ENCODE measurements at regions not wholly inside any gene's neighbourhood (a gene's known extent, or its start where the extent isn't known, plus 50 kb on each side); places are given as distances from the start of the nearest gene placed in this dataset.

DNA sequence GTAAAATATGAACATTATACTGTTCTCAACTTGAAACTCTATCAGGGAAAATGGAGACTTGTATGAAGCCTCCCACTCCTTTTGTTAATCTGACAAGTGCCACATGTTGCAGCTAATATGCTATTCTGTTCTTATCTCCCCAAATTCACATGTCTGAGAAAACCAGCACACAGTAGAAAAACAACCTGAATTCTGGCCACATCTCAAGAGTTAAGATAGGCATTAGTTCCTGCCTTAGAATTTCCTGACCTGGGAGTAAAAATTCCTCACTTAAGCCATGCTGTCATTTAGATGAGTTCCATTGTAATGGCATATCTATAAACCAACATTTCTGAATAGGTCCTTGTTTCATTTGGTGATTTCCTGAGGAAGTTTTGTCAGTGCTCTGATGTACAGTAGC lies 1098.5 kb downstream of the EFNB2 start:
- H3K27ac ChIP-seq (ENCODE audit: low read depth): no peak overlapping the region
- H3K9me2 ChIP-seq (ENCODE audit: insufficient read depth): no peaks in the 10 kb centered on the region
- ATAC-seq (no peak), DNase-seq (ENCODE audit: low spot score) (no peak)
- no peak for TF ChIP-seq ZNF331 (CRISPR knock-in tag; IDR thresholded peaks at IDR 0.05; ENCODE audit: low read depth)
- TF ChIP-seq ZNF114 (CRISPR knock-in tag; IDR thresholded peaks at IDR 0.05): no peak
- no peak for TF ChIP-seq STAT1 (IDR thresholded peaks at IDR 0.05; ENCODE audit: unreplicated experiment)
- no peak for TF ChIP-seq POLR2AphosphoS5 (IDR thresholded peaks at IDR 0.05; ENCODE audit: low read depth)
- TF ChIP-seq, protein P1, sequence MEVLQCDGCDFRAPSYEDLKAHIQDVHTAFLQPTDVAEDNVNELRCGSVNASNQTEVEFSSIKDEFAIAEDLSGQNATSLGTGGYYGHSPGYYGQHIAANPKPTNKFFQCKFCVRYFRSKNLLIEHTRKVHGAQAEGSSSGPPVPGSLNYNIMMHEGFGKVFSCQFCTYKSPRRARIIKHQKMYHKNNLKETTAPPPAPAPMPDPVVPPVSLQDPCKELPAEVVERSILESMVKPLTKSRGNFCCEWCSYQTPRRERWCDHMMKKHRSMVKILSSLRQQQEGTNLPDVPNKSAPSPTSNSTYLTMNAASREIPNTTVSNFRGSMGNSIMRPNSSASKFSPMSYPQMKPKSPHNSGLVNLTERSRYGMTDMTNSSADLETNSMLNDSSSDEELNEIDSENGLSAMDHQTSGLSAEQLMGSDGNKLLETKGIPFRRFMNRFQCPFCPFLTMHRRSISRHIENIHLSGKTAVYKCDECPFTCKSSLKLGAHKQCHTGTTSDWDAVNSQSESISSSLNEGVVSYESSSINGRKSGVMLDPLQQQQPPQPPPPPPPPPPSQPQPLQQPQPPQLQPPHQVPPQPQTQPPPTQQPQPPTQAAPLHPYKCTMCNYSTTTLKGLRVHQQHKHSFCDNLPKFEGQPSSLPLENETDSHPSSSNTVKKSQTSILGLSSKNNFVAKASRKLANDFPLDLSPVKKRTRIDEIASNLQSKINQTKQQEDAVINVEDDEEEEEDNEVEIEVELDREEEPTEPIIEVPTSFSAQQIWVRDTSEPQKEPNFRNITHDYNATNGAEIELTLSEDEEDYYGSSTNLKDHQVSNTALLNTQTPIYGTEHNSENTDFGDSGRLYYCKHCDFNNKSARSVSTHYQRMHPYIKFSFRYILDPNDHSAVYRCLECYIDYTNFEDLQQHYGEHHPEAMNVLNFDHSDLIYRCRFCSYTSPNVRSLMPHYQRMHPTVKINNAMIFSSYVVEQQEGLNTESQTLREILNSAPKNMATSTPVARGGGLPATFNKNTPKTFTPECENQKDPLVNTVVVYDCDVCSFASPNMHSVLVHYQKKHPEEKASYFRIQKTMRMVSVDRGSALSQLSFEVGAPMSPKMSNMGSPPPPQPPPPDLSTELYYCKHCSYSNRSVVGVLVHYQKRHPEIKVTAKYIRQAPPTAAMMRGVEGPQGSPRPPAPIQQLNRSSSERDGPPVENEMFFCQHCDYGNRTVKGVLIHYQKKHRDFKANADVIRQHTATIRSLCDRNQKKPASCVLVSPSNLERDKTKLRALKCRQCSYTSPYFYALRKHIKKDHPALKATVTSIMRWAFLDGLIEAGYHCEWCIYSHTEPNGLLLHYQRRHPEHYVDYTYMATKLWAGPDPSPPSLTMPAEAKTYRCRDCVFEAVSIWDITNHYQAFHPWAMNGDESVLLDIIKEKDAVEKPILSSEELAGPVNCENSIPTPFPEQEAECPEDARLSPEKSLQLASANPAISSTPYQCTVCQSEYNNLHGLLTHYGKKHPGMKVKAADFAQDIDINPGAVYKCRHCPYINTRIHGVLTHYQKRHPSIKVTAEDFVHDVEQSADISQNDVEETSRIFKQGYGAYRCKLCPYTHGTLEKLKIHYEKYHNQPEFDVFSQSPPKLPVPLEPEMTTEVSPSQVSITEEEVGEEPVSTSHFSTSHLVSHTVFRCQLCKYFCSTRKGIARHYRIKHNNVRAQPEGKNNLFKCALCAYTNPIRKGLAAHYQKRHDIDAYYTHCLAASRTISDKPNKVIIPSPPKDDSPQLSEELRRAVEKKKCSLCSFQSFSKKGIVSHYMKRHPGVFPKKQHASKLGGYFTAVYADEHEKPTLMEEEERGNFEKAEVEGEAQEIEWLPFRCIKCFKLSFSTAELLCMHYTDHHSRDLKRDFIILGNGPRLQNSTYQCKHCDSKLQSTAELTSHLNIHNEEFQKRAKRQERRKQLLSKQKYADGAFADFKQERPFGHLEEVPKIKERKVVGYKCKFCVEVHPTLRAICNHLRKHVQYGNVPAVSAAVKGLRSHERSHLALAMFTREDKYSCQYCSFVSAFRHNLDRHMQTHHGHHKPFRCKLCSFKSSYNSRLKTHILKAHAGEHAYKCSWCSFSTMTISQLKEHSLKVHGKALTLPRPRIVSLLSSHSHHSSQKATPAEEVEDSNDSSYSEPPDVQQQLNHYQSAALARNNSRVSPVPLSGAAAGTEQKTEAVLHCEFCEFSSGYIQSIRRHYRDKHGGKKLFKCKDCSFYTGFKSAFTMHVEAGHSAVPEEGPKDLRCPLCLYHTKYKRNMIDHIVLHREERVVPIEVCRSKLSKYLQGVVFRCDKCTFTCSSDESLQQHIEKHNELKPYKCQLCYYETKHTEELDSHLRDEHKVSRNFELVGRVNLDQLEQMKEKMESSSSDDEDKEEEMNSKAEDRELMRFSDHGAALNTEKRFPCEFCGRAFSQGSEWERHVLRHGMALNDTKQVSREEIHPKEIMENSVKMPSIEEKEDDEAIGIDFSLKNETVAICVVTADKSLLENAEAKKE (CRISPR knock-in tag; IDR thresholded peaks at IDR 0.05): no peak
- TF ChIP-seq JUNB (IDR thresholded peaks at IDR 0.05; ENCODE audit: unreplicated experiment): no peak
- H3K36me3 Mint-ChIP-seq (ENCODE audit: low read depth): no peaks in the 10 kb centered on the region
- no peaks in the 10 kb centered on the region for H3K27me3 Mint-ChIP-seq (ENCODE audit: insufficient read depth, low read depth, poor library complexity)
- H3K79me2 ChIP-seq (replicated peaks; ENCODE audit: insufficient read depth): no peaks in the 10 kb centered on the region
- no peak overlapping the region for H3K27ac Mint-ChIP-seq
- H3K4me3 Mint-ChIP-seq: no peak overlapping the region
- no peaks in the 10 kb centered on the region for H4K20me1 ChIP-seq (replicated peaks; ENCODE audit: insufficient read depth)
- H2AFZ ChIP-seq: no peak overlapping the region
- no peaks in the 10 kb centered on the region for H3F3A ChIP-seq (replicated peaks; ENCODE audit: low read depth)
- H3K4me1 ChIP-seq (ENCODE audit: insufficient read depth): peaks cover 8% of the 10 kb centered on the region; the same call in 1 of the 2 replicates
- H3K4me1 Mint-ChIP-seq: peaks cover 6% of the 10 kb centered on the region; the same call in 2 of the 3 replicates
- H3K4me2 ChIP-seq: no peak overlapping the region
- no peaks in the 10 kb centered on the region for H3K27me3 ChIP-seq (ENCODE audit: insufficient read depth)
- H3K9me3 Mint-ChIP-seq: no peaks in the 10 kb centered on the region
- H3K36me3 ChIP-seq (ENCODE audit: insufficient read depth): no peaks in the 10 kb centered on the region
- no peak overlapping the region for H3K4me3 ChIP-seq

DNA sequence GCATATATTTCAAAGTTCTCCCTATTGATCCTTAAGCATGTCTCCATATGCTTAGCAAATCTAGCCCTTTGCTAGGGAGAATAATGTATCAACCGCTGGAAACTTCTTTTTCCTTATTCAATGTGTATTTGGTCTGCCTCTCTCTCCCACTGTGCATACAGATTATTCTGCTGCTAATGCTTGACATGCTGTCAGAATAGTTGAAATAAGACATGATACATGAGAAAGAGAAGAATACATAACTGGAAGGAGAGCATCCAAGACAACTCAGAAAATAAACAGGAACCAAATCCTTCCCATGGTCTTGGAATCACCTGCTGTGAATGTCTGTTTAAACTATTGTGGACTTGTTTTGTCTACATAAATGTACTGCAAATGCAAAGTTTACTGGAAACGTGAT lies 1103.0 kb downstream of the EFNB2 start:
- DNase-seq (ENCODE audit: low spot score): no peak
- H3K27ac ChIP-seq (ENCODE audit: low read depth): no peak overlapping the region
- no peaks in the 10 kb centered on the region for H3F3A ChIP-seq (replicated peaks; ENCODE audit: low read depth)
- H3K36me3 Mint-ChIP-seq (ENCODE audit: low read depth): no peaks in the 10 kb centered on the region
- H4K20me1 ChIP-seq (replicated peaks; ENCODE audit: insufficient read depth): no peaks in the 10 kb centered on the region
- H3K36me3 ChIP-seq (ENCODE audit: insufficient read depth): no peaks in the 10 kb centered on the region
- H2AFZ ChIP-seq: no peak overlapping the region
- no peak overlapping the region for H3K4me3 Mint-ChIP-seq
- no peaks in the 10 kb centered on the region for H3K9me2 ChIP-seq (ENCODE audit: insufficient read depth)
- H3K27me3 Mint-ChIP-seq (ENCODE audit: insufficient read depth, low read depth, poor library complexity): no peaks in the 10 kb centered on the region
- H3K4me1 Mint-ChIP-seq: peaks cover 6% of the 10 kb centered on the region; the same call in 2 of the 3 replicates
- H3K4me2 ChIP-seq: no peak overlapping the region
- peaks cover 6% of the 10 kb centered on the region; the same call in 1 of the 2 replicates for H3K4me1 ChIP-seq (ENCODE audit: insufficient read depth)
- H3K79me2 ChIP-seq (replicated peaks; ENCODE audit: insufficient read depth): no peaks in the 10 kb centered on the region
- H3K9me3 Mint-ChIP-seq: no peaks in the 10 kb centered on the region
- ATAC-seq: no peak
- no peak overlapping the region for H3K27ac Mint-ChIP-seq
- no peak overlapping the region for H3K4me3 ChIP-seq
- H3K27me3 ChIP-seq (ENCODE audit: insufficient read depth): no peaks in the 10 kb centered on the region
- TF ChIP-seq POLR2AphosphoS5 (IDR thresholded peaks at IDR 0.05; ENCODE audit: low read depth): no peak
- no peak for TF ChIP-seq ZNF331 (CRISPR knock-in tag; IDR thresholded peaks at IDR 0.05; ENCODE audit: low read depth)
- TF ChIP-seq STAT1 (IDR thresholded peaks at IDR 0.05; ENCODE audit: unreplicated experiment): no peak
- TF ChIP-seq EZH2 (IDR thresholded peaks at IDR 0.05; ENCODE audit: low read depth, unreplicated experiment): no peak
- TF ChIP-seq, protein P1 (CRISPR knock-in tag; IDR thresholded peaks at IDR 0.05): no peak

Data from GM23338 (cell line).